Fibroblast of villous mesenchyme (primary cell): ENCODE measurements at regions not wholly inside any gene's neighbourhood (a gene's known extent, or its start where the extent isn't known, plus 50 kb on each side); places are given as distances from the start of the nearest gene placed in this dataset.
"Not testable (repeated sequence)": the region's sequence is repeated elsewhere in the genome, so short reads cannot be mapped to it uniquely, and the experiment has no call there.

Experiments
- DNase-seq: peaks from one replicate; pipeline ENCODE4 v3.0.0-alpha.2; 2010; ENCODE audit warnings: low read depth
- H3K4me3 ChIP-seq: 2 replicates; pipeline ENCODE4 v1.5.1; 2011; ENCODE audit warnings: low read depth, mild to moderate bottlenecking, low read length
- CTCF ChIP-seq: IDR thresholded peaks from 2 replicates; pipeline ENCODE4 v1.5.1; 2012; ENCODE audit warnings: low read depth, mild to moderate bottlenecking, low read length; ENCODE audit not compliant: insufficient read depth

DNA sequence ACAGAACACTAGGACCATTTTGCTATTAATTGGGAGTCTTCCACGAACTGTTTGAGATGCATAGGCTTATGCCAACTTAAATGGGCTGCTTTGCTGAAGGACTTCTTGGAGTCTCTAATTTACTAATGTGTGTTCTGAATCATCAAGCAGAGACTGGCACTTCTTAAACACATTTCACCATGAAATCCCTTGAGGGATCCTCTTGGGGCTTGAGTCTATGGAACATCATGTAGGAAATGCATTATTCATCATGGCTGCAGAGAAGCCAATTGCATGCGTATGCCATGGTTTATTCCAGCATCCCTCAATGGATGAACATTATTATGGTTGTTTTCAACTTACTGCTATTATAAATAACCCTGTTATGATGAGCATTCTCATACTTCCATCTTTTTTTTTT is 73.4 kb downstream of the FGD2 start:
- H3K4me3 ChIP-seq: no peak overlapping the region
- TF ChIP-seq CTCF: no peak
- DNase-seq: no peak

DNA sequence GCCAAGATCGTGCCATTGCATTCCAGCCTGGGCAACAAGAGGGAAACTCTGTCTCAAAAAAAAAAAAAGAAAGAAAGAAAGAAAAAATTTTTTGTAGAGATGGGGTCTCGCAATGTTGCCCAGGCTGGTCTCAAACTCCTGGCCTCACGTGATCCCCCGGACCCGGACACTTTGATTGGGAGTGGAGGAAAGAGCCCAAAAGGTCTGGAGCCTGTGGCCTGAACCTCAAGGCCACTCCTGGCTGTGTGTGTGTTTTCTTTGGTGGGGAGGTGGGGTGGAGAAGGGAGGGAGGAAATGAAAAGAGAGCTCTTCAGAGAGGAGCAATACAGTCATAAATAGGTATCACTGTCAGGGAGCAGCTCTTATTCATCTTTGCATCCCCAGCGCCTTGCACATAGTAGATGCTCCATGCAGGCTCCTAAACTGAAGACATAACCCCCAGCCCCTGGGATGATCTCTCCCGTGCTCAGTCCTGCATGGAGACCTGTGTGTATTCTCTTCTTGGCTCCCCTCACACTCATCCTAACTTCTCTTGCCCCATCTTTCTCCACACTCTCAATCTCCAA is 75.7 kb downstream of the FGD2 start:
- no peak for TF ChIP-seq CTCF
- no peak for DNase-seq
- H3K4me3 ChIP-seq: no peak overlapping the region

GRCh38 chr6:37082390-37083130 is 77.1 kb downstream of the FGD2 start:
- H3K4me3 ChIP-seq: no peak overlapping the region
- TF ChIP-seq CTCF: no peak
- no peak for DNase-seq

DNA sequence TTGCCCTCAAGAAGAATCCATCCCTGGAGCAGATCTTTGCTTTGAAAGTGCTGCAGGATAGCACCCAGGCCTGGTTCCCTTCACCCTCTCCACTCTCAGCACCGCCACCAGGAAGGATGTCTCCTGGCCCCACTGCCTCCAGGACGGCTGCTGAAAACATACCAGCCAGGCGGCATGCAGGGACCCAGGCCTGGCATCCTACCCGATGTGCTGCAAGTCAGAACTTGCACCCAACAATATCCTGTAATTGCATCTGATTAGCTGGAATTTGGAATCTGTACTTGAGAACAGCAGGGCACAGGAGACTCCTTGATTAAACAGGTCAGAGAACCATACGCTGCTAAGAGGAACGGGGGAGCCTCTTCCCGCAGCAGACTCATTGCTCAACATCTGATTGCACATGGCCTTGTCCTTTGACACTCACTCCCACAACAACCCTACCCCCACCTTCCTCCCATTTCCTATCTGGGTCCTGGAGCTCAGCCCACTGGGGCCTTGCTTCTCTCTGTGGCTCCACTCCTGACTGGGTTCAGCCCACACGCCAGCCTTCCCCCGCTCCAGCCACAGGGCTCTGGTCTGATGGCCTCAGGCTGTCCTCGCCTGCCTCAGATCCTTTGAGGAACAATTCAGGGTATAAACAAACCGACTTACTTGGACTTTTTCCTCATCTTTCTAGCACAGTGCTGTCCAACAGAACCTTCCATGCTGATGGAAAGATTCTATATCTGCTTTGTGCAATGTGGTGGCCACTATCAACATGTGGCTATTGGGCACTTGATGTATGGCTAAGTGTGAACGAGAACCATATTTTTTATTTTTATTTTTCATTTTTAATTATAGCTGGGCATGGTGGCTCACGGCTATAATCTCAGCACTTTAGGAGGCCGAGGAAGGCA is 78.0 kb downstream of the FGD2 start:
- H3K4me3 ChIP-seq: no peak overlapping the region
- peak; percentile 98 for DNase-seq
- TF ChIP-seq CTCF: no peak

DNA sequence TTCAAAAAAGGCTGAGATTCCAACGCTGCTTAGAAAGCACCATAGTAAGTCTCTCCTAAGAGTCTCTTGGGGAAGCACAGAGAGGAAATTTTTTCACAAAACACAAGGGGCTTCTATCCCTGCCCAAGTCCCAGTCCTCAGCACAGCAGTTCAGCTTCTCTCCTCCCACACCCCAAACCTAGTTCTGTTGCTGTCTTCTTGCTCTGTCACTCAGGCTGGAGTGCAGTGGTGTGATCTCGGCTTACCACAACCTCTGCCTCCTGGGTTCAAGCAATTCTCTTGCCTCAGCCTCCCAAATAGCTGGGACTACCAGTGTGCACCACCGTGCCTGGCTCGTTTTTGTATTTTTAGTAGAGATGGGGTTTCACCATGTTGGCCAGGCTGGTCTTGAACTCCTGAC is 79.2 kb downstream of the FGD2 start:
- DNase-seq, H3K4me3 ChIP-seq: not testable (repeated sequence)

GRCh38 chr6:37085198-37085597 is 79.7 kb downstream of the FGD2 start:
- no peak for DNase-seq
- no peak overlapping the region for H3K4me3 ChIP-seq
- TF ChIP-seq CTCF: no peak

- peak; percentile 78 for DNase-seq
- TF ChIP-seq CTCF: no peak
These were observed 81.1 kb upstream of the PIM1 start for GRCh38 chr6:37088897-37089296.

More at GRCh38 chr6:37088897-37089296, 81.1 kb upstream of the PIM1 start:
- H3K4me3 ChIP-seq: no peak overlapping the region
